Body of pancreas (tissue), 4 donors: ENCODE measurements at regions not wholly inside any gene's neighbourhood (a gene's known extent, or its start where the extent isn't known, plus 50 kb on each side); places are given as distances from the start of the nearest gene placed in this dataset.

Experiments used
- CTCF ChIP-seq, 7 experiments: fragments of 450-650 bp in 4 of 7; fragments of 200-600 bp in 3 of 7; sonication (generic) in 3 of 7; IDR thresholded peaks; one replicate each; pipeline ENCODE4 v1.5.1; 2016 to 2019; ENCODE audit warnings: antibody characterized with exemption in 7 of 7
- POLR2A ChIP-seq, 3 donors: fragments of 450-650 bp; IDR thresholded peaks; one replicate each; pipeline ENCODE4 v1.6.1; 2016; ENCODE audit warnings: antibody characterized with exemption in 3 of 3, mild to moderate bottlenecking in 2 of 3

- TF ChIP-seq CTCF (IDR thresholded peaks at IDR 0.05) (no peak), POLR2A (IDR thresholded peaks at IDR 0.05) (no peak)
Observed at GRCh38 chr3:74520895-74521294, 93.6 kb downstream of the CNTN3 start.
